ENCODE measurements at regions not wholly inside any gene's neighbourhood (a gene's known extent, or its start where the extent isn't known, plus 50 kb on each side); places are given as distances from the start of the nearest gene placed in this dataset.

DNA sequence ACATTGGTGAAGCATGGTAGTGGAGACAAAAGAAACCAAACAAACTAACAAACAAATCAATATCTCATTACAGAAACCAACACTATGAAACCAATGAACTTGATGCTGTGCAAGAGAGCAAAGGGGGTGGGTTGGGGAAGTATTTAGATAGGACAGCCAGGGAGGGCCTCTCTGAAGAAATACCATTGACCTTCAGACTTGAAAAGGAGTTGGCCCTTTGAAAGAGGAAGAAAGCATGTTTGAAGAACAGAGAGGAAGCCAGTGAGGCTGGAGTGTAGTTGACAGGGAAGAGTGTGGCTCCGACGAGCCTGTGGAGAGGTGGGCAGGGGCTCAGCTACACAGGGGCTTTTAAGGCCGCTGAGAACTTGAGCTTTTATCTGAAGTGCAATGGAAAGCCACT is 151.0 kb upstream of the GATA6 start (continued):
- TF ChIP-seq NPAS2 (CRISPR knock-in tag; IDR thresholded peaks at IDR 0.05; ENCODE audit: borderline replicate concordance) (no peak), YEATS2 (CRISPR knock-in tag; IDR thresholded peaks at IDR 0.05; ENCODE audit: borderline replicate concordance) (no peak), ZNF607 (CRISPR knock-in tag; IDR thresholded peaks at IDR 0.05; ENCODE audit: borderline replicate concordance) (no peak), DPF2 (CRISPR knock-in tag; IDR thresholded peaks at IDR 0.05; ENCODE audit: borderline replicate concordance, low read depth) (no peak), MIER3 (CRISPR knock-in tag; IDR thresholded peaks at IDR 0.05; ENCODE audit: borderline replicate concordance) (no peak), NFKBIZ (CRISPR knock-in tag; IDR thresholded peaks at IDR 0.05) (no peak), ZNF337 (CRISPR knock-in tag; IDR thresholded peaks at IDR 0.05; ENCODE audit: borderline replicate concordance, low read depth) (no peak), SIN3B (IDR thresholded peaks at IDR 0.05; ENCODE audit: low read length) (no peak), CHCHD3 (CRISPR knock-in tag; IDR thresholded peaks at IDR 0.05) (no peak), SOX6 (IDR thresholded peaks at IDR 0.05) (no peak), SOX6 (CRISPR knock-in tag; IDR thresholded peaks at IDR 0.05) (peak; percentile 56), CREM (IDR thresholded peaks at IDR 0.05) (peak; percentile 53; the same call in 1 of the 2 replicates), CREM (CRISPR knock-in tag; IDR thresholded peaks at IDR 0.05) (no peak), HNF4A (CRISPR knock-in tag; IDR thresholded peaks at IDR 0.05) (peak; percentile 65), ZNF274 (CRISPR knock-in tag; IDR thresholded peaks at IDR 0.05) (no peak), TSC22D2 (CRISPR knock-in tag; IDR thresholded peaks at IDR 0.05; ENCODE audit: borderline replicate concordance) (no peak), ZNF44 (CRISPR knock-in tag; IDR thresholded peaks at IDR 0.05) (no peak), ZNF558 (CRISPR knock-in tag; IDR thresholded peaks at IDR 0.05; ENCODE audit: borderline replicate concordance) (no peak), TMF1 (CRISPR knock-in tag; IDR thresholded peaks at IDR 0.05; ENCODE audit: low read depth) (no peak), ZNF552 (CRISPR knock-in tag; IDR thresholded peaks at IDR 0.05; ENCODE audit: borderline replicate concordance) (no peak), ZFP36 (IDR thresholded peaks at IDR 0.05; ENCODE audit: borderline replicate concordance, low read depth, low read length, partially characterized antibody) (no peak), ATM (IDR thresholded peaks at IDR 0.05; ENCODE audit: borderline replicate concordance) (no peak), HMG20B (CRISPR knock-in tag; conservative IDR thresholded peaks at IDR 0.05) (0 out of 2 replicates have a peak, but pooled peaks have one; percentile 50)
- TF ChIP-seq, protein P1, sequence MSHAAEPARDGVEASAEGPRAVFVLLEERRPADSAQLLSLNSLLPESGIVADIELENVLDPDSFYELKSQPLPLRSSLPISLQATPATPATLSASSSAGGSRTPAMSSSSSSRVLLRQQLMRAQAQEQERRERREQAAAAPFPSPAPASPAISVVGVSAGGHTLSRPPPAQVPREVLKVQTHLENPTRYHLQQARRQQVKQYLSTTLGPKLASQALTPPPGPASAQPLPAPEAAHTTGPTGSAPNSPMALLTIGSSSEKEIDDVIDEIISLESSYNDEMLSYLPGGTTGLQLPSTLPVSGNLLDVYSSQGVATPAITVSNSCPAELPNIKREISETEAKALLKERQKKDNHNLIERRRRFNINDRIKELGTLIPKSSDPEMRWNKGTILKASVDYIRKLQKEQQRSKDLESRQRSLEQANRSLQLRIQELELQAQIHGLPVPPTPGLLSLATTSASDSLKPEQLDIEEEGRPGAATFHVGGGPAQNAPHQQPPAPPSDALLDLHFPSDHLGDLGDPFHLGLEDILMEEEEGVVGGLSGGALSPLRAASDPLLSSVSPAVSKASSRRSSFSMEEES (CRISPR knock-in tag; IDR thresholded peaks at IDR 0.05): no peak
- TF ChIP-seq, protein P2, sequence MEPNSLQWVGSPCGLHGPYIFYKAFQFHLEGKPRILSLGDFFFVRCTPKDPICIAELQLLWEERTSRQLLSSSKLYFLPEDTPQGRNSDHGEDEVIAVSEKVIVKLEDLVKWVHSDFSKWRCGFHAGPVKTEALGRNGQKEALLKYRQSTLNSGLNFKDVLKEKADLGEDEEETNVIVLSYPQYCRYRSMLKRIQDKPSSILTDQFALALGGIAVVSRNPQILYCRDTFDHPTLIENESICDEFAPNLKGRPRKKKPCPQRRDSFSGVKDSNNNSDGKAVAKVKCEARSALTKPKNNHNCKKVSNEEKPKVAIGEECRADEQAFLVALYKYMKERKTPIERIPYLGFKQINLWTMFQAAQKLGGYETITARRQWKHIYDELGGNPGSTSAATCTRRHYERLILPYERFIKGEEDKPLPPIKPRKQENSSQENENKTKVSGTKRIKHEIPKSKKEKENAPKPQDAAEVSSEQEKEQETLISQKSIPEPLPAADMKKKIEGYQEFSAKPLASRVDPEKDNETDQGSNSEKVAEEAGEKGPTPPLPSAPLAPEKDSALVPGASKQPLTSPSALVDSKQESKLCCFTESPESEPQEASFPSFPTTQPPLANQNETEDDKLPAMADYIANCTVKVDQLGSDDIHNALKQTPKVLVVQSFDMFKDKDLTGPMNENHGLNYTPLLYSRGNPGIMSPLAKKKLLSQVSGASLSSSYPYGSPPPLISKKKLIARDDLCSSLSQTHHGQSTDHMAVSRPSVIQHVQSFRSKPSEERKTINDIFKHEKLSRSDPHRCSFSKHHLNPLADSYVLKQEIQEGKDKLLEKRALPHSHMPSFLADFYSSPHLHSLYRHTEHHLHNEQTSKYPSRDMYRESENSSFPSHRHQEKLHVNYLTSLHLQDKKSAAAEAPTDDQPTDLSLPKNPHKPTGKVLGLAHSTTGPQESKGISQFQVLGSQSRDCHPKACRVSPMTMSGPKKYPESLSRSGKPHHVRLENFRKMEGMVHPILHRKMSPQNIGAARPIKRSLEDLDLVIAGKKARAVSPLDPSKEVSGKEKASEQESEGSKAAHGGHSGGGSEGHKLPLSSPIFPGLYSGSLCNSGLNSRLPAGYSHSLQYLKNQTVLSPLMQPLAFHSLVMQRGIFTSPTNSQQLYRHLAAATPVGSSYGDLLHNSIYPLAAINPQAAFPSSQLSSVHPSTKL (CRISPR knock-in tag; IDR thresholded peaks at IDR 0.05): peak; percentile 63
- TF ChIP-seq, protein P3, sequence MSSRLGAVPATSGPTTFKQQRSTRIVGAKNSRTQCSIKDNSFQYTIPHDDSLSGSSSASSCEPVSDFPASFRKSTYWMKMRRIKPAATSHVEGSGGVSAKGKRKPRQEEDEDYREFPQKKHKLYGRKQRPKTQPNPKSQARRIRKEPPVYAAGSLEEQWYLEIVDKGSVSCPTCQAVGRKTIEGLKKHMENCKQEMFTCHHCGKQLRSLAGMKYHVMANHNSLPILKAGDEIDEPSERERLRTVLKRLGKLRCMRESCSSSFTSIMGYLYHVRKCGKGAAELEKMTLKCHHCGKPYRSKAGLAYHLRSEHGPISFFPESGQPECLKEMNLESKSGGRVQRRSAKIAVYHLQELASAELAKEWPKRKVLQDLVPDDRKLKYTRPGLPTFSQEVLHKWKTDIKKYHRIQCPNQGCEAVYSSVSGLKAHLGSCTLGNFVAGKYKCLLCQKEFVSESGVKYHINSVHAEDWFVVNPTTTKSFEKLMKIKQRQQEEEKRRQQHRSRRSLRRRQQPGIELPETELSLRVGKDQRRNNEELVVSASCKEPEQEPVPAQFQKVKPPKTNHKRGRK (CRISPR knock-in tag; IDR thresholded peaks at IDR 0.05): no peak
- TF ChIP-seq, protein P4, sequence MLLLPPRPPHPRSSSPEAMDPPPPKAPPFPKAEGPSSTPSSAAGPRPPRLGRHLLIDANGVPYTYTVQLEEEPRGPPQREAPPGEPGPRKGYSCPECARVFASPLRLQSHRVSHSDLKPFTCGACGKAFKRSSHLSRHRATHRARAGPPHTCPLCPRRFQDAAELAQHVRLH (CRISPR knock-in tag; IDR thresholded peaks at IDR 0.05; ENCODE audit: borderline replicate concordance, low read depth): no peak
